HG03175 (cell line): ENCODE measurements at regions not wholly inside any gene's neighbourhood (a gene's known extent, or its start where the extent isn't known, plus 50 kb on each side); places are given as distances from the start of the nearest gene placed in this dataset.
"Not testable (repeated sequence)": the region's sequence is repeated elsewhere in the genome, so short reads cannot be mapped to it uniquely, and the experiment has no call there.

ENCODE experiments used
- ATAC-seq: cut with Tn5 transposase; IDR thresholded peaks from one replicate; pipeline ENCODE4 v1.9.1; 2021; ENCODE audit warnings: mild to moderate bottlenecking, moderate library complexity; ENCODE audit not compliant: unreplicated experiment

DNA sequence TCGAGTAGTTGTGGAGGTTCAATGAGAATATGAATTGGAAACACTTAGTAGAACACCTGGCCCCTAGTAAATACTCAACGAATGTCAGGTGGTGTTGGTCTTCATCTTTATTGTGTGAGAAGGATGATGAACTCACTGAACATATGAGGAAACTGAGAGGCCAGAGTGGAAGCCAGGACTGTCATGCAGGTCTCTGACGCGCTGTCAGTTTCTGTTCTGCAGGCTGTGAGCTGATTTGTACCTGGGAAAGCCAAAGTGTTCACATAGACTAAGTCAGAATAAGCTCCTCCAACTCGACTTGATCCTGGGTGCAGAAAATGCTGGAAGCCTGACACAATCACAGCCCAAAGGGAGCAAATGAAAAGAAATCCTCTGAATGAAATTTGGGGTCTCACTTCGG is 222.2 kb downstream of the LY86 start:
- peak; percentile 45 for ATAC-seq

- ATAC-seq, result peak; percentile 17
Observed at GRCh38 chr6:6811128-6812009, 222.8 kb downstream of the LY86 start.

- ATAC-seq, result no peak
Observed at GRCh38 chr6:6812427-6812826, 223.9 kb downstream of the LY86 start.

DNA sequence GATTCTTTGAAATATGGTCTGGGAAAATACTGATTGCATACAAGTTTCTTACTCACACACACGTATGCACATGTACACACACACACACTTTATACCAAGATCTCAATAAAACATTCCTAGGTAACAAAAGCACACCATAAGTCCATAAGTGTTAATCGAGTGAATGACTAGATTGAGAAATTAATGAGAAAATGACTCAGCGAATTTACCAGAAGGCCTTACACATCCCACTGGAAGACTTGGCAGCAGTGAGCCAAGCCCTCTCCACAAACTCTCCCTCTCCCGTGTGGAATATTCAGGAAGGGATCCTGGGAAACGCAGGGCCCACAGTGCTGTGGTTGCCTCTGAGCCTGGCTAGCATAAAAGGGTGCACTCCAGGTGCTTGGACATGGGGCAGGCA is 227.2 kb downstream of the LY86 start:
- no peak for ATAC-seq

GRCh38 chr6:6816716-6817115 is 228.2 kb downstream of the LY86 start:
- ATAC-seq, result no peak

DNA sequence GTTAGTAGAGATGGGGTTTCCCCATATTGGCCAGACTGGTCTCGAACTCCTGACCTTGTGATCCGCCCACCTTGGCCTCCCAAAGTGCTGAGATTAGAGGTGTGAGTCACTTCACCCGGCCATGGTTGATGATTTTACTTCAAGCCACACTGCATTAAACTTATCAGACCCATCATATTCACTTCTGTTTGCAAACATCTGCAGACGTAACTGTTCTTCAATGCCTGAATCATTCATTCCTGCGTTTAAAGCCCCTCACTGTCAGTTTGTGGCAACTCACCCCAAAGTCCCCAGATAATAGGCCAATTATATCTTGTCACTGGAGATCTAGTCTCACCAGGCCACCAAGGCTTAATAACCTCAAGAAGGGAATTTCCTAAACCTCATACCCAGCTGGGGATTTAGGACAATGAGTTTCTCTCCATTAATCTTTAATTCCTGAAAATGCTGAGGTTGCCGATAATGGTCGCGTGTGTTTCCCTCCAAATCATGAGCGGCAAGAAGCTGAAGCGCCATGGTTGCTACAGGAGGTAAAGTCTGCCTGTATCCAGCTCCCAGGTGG is 229.6 kb downstream of the LY86 start:
- ATAC-seq, result no peak

DNA sequence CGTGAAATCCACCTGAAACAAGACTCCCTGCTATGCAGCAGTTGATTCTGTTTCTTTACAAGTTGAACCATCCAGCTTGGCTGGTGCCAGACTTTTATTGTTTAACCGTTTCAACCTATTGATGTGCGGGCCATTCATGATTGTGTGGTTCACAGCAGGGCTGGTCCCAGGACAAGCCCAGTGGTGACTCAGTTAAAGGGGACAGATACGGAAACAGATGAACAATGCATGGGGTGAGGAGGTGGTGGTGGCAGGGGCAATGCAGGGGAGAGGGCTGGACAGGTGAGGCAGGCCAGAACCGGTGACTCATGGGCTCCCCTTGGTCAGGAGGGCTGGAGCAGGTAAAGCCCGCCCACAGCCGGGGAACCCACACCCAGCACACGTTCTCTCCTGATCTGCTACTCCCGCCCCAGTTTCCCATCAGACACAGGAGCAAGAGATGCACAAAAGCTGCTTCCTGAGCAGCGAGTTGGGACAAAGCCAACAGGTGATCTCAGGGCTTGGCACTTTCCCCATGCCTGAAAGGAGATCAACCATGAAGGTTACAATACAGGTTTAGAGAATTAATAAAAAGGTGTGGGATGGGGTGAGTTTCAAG is 232.2 kb downstream of the LY86 start:
- ATAC-seq, result no peak

DNA sequence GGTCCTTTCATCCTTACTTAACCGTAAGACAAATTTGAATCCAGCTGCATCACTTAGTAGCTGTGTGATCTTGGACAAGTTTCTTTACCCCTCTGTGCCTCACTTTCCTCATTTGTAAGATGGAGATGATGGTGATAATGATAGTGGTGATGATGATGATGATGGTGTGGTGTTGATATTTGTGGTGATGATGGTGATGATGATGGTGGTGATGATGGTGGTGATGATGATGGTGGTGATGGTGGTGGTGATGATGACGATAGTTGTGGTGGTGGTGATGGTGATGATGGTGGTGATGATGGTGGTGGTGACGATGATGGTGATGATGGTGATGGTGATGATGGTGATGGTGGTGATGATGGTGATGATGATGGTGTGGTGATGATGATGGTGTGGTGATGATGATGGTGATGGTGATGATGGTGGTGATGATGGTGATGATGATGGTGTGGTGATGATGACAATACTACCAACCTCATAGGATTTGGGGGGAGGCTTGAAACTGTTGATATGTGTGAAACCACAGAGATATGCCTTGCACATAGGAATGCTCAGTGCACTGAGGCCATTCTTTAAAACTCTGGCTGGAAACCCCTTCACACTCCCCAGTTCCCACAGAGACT is 233.2 kb downstream of the LY86 start:
- ATAC-seq, result no peak

DNA sequence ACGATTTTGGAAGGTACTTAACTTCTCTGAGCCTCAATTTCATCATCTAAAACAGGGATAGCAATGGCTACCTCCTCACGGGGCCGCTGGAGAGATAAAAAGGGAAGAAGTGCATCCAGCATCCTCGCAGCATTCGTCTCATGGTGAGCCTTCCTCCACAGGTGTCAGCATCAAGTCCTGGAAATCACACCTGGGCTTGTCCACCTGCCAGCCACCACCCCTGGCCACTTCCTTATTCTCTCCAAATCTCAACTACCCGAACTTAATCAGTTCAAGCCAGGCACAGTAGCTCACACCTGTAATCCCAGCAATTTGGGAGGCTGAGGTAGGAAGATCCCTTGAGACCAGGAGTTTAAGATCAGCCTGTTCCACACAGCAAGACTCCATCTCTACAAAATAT is 234.5 kb downstream of the LY86 start:
- no peak for ATAC-seq

DNA sequence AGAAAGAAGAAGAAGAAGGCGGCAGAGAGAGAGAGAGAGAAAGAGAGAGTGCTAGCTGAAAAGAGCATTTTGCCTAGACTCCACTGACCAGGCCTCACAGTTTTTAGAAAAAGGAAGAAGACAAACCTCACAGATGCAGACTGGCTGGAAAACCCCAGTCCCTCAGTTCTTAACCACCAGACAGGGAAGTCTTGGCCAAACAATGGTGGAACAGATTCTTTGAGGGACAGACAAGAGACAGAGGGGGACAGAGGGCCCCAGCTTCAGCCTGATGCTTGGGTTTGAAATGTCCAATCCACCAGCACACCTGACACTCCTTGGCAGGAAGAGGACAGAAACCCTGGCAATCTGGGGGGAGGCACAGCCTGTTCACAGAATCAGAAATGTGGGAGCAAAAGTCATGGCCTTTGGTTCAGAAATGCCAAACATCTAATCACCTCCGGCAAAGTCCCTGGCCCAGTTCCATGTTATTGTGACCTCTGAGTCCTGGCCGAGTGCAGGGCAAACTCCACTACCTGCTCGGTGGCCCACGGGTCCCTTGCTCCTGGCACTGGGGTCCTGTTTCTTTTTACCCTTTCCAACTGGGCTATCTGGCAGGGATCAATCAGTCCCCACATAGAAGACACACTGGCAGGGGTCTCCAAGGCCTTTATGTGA is 235.2 kb downstream of the LY86 start:
- no peak for ATAC-seq

DNA sequence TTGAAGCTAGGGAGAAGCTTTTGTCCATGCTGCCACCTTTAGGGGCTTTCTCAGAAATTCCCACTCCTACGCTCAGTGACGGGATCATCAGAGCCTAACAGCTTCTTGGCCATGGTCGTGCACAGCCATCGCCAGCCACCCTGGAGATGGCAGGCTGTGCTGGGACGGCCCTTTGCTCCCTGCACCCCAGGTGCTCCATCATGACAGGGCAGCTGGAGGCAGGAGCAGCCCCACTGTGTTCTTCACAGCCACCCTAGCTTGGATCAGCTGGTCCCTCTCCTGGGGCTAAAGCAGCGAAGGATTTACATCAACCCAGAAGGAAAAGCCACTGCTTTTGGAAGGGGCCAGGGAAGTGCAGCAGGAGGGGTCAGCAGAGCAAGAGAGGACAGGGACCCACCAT is 235.9 kb downstream of the LY86 start:
- ATAC-seq, result no peak

GRCh38 chr6:6825193-6825784 is 236.8 kb downstream of the LY86 start:
- ATAC-seq, result no peak

GRCh38 chr6:6826095-6826901 is 237.8 kb downstream of the LY86 start:
- ATAC-seq, result peak; percentile 94

- ATAC-seq, result no peak
Observed at GRCh38 chr6:6826961-6827360, 238.4 kb downstream of the LY86 start.

- ATAC-seq, result no peak
Observed at GRCh38 chr6:6829872-6830685, 241.6 kb downstream of the LY86 start.

DNA sequence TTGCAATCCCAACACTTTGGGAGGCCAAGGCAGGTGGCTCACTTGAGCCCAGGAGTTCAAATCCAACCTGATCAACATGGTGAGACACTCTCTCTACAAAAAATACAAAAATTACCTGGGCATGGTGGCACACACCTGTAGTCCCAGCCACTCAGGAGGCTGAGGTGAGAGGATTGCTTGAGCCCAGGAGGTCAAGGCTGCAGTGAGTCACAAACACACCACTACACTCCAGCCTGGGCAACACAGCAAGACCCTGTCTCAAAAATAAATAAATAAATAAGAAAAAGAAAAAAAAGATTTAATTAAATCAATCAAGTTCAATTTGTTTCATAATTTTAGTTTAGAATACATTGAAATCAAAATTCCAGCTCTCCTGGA is 242.2 kb downstream of the LY86 start:
- not testable (repeated sequence) for ATAC-seq

DNA sequence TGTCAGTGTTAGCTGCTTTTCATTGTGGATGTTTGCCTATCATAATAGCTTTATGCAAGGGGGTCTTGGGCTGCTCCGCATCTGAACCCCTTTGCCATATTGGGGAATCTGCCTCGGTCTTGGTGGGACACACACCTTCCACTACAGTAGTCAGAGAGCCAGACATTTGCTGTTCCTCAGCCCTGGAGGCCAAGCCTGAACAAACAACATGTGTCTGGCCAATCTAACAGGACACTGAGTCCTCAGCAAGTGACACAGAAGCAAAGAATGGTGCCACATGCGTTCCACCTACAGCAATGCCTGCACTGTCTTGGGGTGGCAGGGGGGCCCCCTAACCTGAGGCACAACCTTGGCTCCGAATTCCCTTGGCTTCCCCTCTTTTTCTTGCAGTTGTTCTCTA is 243.9 kb downstream of the LY86 start:
- no peak for ATAC-seq

- ATAC-seq, result no peak
Observed at GRCh38 chr6:6834356-6835222, 246.1 kb downstream of the LY86 start.

DNA sequence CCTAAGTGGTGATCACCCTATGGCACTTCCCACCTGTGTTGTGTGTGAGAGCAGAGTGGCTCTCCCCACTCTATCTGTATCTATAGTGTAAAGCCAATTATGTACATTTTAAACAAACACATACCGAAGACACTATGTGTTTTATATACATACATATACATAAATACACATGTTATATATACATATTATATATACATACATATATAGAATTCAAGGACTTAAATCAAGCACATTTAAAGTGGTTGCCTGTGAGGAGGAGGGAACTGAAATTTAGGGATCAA is 246.6 kb downstream of the LY86 start:
- ATAC-seq, result no peak
